Progenitor cell of endocrine pancreas (in vitro differentiated cells): ENCODE measurements at regions not wholly inside any gene's neighbourhood (a gene's known extent, or its start where the extent isn't known, plus 50 kb on each side); places are given as distances from the start of the nearest gene placed in this dataset.

Source experiments
- DNase-seq: peaks from one replicate; pipeline ENCODE4 v3.0.0; 2021; ENCODE audit warnings: low spot score; ENCODE audit not compliant: unreplicated experiment
- H3K27ac Mint-ChIP-seq: 2 replicates; pipeline ENCODE4 v1.8.0; 2021; ENCODE audit warnings: mild to moderate bottlenecking, moderate library complexity, mixed read lengths
- H3K27me3 Mint-ChIP-seq: 2 replicates; pipeline ENCODE4 v1.8.0; 2021; ENCODE audit warnings: mixed read lengths
- H3K36me3 Mint-ChIP-seq: 2 replicates; pipeline ENCODE4 v1.8.0; 2022; ENCODE audit warnings: mixed read lengths; ENCODE audit not compliant: insufficient read depth
- H3K4me1 Mint-ChIP-seq: 2 replicates; pipeline ENCODE4 v1.8.0; 2021; ENCODE audit warnings: low read depth, mixed read lengths
- H3K4me3 Mint-ChIP-seq: 2 replicates; pipeline ENCODE4 v1.8.0; 2021; ENCODE audit warnings: low read depth, mild to moderate bottlenecking, moderate library complexity, mixed read lengths
- H3K9me3 Mint-ChIP-seq: 2 replicates; pipeline ENCODE4 v1.8.0; 2021; ENCODE audit warnings: low read depth, mixed read lengths
- CTCF ChIP-seq: fragments of 200-600 bp; sonication (generic); IDR thresholded peaks from one replicate; pipeline ENCODE4 v1.5.0; 2021; ENCODE audit warnings: antibody characterized with exemption, mild to moderate bottlenecking; ENCODE audit not compliant: unreplicated experiment

- DNase-seq, result no peak
- TF ChIP-seq CTCF, result no peak
- Mint-ChIP-seq H3K4me3 (no peak overlapping the region), H3K27ac (no peak overlapping the region), H3K9me3 (no peaks in the 10 kb centered on the region), H3K4me1 (peaks cover 8% of the 10 kb centered on the region), H3K36me3 (no peaks in the 10 kb centered on the region), H3K27me3 (no peaks in the 10 kb centered on the region)
Measured at GRCh38 chr6:92297101-92297500, 1122.3 kb downstream of the EPHA7 start.

- TF ChIP-seq CTCF, result no peak
- Mint-ChIP-seq H3K9me3 (no peaks in the 10 kb centered on the region), H3K4me1 (peaks cover 11% of the 10 kb centered on the region), H3K27ac (no peak overlapping the region), H3K27me3 (no peaks in the 10 kb centered on the region), H3K4me3 (no peak overlapping the region), H3K36me3 (no peaks in the 10 kb centered on the region)
- DNase-seq, result no peak
Measured at GRCh38 chr6:92292067-92292466, 1127.3 kb downstream of the EPHA7 start.

GRCh38 chr6:92289831-92290230 is 1129.5 kb downstream of the EPHA7 start:
- Mint-ChIP-seq H3K4me1 (peaks cover 18% of the 10 kb centered on the region), H3K27me3 (no peaks in the 10 kb centered on the region), H3K4me3 (no peak overlapping the region), H3K9me3 (no peaks in the 10 kb centered on the region), H3K27ac (no peak overlapping the region), H3K36me3 (no peaks in the 10 kb centered on the region)
- no peak for TF ChIP-seq CTCF
- no peak for DNase-seq

GRCh38 chr6:92281571-92282076 is 1137.7 kb downstream of the EPHA7 start:
- peaks cover 9% of the 10 kb centered on the region for H3K4me1 Mint-ChIP-seq
- no peak for TF ChIP-seq CTCF
- no peaks in the 10 kb centered on the region for H3K36me3 Mint-ChIP-seq
- H3K9me3 Mint-ChIP-seq, result no peaks in the 10 kb centered on the region
- no peak overlapping the region for H3K4me3 Mint-ChIP-seq
- DNase-seq, result no peak
- no peak overlapping the region for H3K27ac Mint-ChIP-seq
- no peaks in the 10 kb centered on the region for H3K27me3 Mint-ChIP-seq

GRCh38 chr6:92275150-92275549 is 1144.2 kb downstream of the EPHA7 start:
- Mint-ChIP-seq H3K36me3 (no peaks in the 10 kb centered on the region), H3K4me3 (no peak overlapping the region), H3K9me3 (no peaks in the 10 kb centered on the region), H3K27ac (no peak overlapping the region), H3K4me1 (no peaks in the 10 kb centered on the region), H3K27me3 (no peaks in the 10 kb centered on the region)
- no peak for TF ChIP-seq CTCF
- DNase-seq, result no peak
